ENCODE measurements at regions not wholly inside any gene's neighbourhood (a gene's known extent, or its start where the extent isn't known, plus 50 kb on each side); places are given as distances from the start of the nearest gene placed in this dataset.
"Not testable (repeated sequence)": the region's sequence is repeated elsewhere in the genome, so short reads cannot be mapped to it uniquely, and the experiment has no call there.

DNA sequence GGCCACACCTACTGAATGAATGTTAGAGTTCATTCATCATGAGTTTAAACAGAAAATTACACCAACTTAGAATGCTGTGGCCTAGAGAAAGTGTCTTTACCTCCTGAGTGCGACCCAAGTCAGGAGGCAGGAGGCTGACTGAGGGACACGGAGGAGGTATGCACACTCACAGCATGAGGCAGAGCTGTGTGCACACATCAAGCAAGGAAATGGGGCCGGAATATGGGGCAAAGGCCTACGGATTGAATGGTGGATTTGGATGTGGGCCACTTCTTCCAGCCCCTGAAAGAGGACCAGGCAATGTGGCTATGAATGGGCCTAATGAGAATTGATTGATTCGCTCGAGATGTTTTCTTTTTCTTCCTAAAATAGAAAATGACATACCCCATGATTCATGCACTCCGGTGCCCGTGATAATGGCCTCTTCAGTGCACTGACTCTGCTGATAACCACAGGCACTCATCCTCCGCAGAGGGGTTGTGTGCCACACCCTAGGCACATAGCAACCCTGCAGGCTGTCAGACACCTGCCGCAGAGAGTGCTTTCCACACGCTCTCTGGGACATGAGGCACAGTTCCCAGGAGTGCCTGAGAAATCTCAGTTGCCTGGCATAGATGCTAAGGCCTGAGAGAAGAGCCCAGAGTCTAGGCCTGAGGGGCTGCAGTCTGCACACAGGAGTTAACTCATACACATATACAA is 155.5 kb downstream of the GLUL start:
- DNase-seq (ENCODE audit: low read depth, low spot score): no peak
- H3K27ac ChIP-seq: no peak overlapping the region

GRCh38 chr1:182235604-182235951 is 156.0 kb downstream of the GLUL start:
- H3K27ac ChIP-seq: no peak overlapping the region
- DNase-seq (ENCODE audit: low read depth, low spot score): no peak

DNA sequence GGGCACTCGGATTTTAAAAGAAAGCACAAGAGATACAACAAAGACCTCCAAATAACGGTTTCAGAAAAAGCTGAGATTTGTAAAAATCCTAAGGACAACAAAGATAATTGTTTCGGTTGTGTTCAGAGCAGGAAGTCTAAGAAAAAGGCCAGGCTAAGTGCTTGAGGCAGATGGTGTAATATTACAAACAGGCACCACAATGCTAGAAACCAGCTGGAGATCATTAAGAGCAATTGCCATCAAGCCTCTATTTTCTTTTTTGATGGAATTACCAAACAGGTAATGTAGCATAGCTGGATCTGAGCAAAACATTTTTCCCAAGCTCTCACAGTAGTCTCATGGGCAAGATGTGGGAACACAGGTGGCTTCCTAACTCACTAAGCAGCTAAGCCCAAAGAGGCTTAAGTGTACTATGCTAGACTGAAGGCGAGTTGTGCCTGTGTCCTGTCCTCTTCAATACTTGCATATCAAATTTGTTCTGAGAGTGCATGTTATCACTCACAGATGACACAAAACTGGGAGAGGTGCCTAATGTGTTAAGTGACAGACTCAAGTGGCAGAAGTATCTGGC is 161.6 kb downstream of the GLUL start:
- DNase-seq (ENCODE audit: low read depth, low spot score): no peak

GRCh38 chr1:182229451-182229850 is 162.1 kb downstream of the GLUL start:
- no peak overlapping the region for H3K27ac ChIP-seq

More for the DNA sequence above, 161.6 kb downstream of the GLUL start:
- H3K27ac ChIP-seq: no peak overlapping the region

GRCh38 chr1:182227864-182228547 is 163.6 kb downstream of the GLUL start:
- no peak overlapping the region for H3K27ac ChIP-seq
- no peak for DNase-seq (ENCODE audit: low read depth, low spot score)

More at GRCh38 chr1:182229451-182229850, 162.1 kb downstream of the GLUL start:
- DNase-seq (ENCODE audit: low read depth, low spot score): no peak

GRCh38 chr1:182226618-182227017 is 165.0 kb downstream of the GLUL start:
- DNase-seq (ENCODE audit: low read depth, low spot score): no peak
- H3K27ac ChIP-seq: no peak overlapping the region

GRCh38 chr1:182225755-182226154 is 164.2 kb upstream of the ZNF648 start:
- not testable (repeated sequence) for DNase-seq (ENCODE audit: low read depth, low spot score); H3K27ac ChIP-seq

DNA sequence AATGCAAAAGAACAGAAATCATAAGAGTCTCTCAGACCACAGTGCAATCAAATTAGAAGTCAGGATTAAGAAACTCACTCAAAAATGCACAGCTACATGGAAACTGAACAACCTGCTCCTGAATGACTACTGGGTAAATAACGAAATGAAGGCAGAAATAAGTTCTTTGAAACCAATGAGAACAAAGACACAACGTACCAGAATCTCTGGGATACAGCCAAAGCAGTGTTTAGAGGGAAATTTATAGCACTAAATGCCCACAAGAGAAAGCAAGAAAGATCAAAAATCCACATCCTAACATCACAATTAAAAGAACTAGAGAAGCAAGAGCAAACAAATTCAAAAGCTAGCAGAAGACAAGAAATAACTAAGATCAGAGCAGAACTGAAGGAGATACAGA is 160.5 kb upstream of the ZNF648 start:
- not testable (repeated sequence) for DNase-seq (ENCODE audit: low read depth, low spot score)

DNA sequence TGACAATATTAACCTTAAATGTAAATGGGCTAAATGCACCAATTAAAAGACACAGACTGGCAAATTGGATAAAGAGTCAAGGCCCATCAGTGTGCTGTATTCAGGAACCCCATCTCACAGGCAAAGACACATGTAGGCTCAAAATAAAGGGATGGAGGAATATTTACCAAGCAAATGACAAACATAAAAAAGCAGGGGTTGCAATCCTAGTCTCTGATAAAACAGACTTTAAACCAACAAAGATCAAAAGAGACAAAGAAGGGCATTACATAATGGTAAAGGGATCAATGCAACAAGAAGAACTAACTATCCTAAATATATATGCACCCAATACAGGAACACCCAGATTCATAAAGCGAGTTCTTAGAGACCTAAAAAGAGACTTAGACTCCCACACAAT is 159.9 kb upstream of the ZNF648 start:
- DNase-seq (ENCODE audit: low read depth, low spot score); H3K27ac ChIP-seq: not testable (repeated sequence)

More for the DNA sequence above, 160.5 kb upstream of the ZNF648 start:
- H3K27ac ChIP-seq: not testable (repeated sequence)

- peak overlapping the region; percentile 82 for H3K27ac ChIP-seq
- peak; percentile 54 for DNase-seq (ENCODE audit: low read depth, low spot score)
These were observed 156.5 kb upstream of the ZNF648 start for GRCh38 chr1:182217967-182218366.

DNA sequence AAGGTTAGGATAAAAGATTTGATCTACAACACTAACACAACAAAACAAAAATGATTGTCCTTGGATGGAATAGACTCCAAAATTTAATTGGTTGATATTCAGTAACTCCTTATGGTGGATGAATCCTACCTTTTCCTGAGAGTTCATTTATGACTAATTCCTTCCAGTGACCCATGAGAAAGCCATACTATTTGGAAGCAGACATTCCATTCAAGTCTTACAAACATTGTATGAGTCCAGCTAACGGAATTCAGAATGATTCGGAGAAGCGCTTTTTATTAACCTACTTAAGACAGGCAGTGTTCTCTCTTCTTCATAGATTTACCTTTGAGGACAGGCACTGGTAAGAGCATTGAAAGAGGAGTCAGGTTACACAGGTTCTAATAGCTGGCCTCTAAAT is 155.6 kb upstream of the ZNF648 start:
- peak overlapping the region; percentile 82 for H3K27ac ChIP-seq
- no peak for DNase-seq (ENCODE audit: low read depth, low spot score)

DNA sequence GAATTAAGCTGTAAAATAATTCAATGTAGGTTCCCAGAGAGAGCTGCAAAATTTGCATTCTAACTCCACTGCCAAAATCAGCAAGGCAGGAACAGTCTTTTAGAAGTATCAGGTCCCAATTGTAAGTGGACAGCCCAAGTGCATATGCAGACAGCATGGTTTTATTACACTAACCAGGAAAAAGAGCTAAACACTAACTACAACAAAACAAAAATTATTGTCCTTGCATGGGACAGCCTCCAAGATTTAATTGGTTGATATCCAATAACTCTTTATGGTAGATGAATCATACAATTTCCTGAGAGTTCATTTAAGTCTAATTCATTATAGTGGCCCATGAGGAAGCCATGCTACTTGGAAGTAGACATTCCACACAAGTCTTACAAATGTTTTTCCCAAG is 154.3 kb upstream of the ZNF648 start:
- DNase-seq (ENCODE audit: low read depth, low spot score): no peak

GRCh38 chr1:182213163-182213562 is 151.7 kb upstream of the ZNF648 start:
- H3K27ac ChIP-seq: no peak overlapping the region
- no peak for DNase-seq (ENCODE audit: low read depth, low spot score)

More for the DNA sequence above, 154.3 kb upstream of the ZNF648 start:
- H3K27ac ChIP-seq: peak overlapping the region; percentile 82

GRCh38 chr1:182211386-182211785 is 149.9 kb upstream of the ZNF648 start:
- DNase-seq (ENCODE audit: low read depth, low spot score): no peak
- no peak overlapping the region for H3K27ac ChIP-seq

DNA sequence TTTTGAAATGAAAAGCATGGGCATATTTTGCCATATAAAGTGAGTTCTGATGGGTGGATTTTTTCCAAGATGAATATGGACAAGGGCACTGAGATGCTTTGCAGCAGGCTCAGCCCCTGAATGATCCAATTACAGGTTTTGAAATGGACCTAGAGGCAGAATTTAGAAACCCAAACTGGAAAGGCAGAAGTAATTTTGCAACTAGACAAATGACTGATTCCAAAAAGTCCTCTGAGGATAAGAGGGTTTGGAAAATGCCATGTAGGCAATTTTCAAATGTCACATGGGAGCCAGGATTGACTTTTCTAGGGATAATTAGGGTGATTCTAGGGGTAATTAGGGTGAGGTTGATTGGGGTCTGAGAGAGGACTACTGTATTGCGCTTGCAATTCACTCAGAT is 148.9 kb upstream of the ZNF648 start:
- DNase-seq (ENCODE audit: low read depth, low spot score): no peak

GRCh38 chr1:182207300-182207699 is 145.8 kb upstream of the ZNF648 start:
- H3K27ac ChIP-seq: no peak overlapping the region
- no peak for DNase-seq (ENCODE audit: low read depth, low spot score)

More for the DNA sequence above, 148.9 kb upstream of the ZNF648 start:
- H3K27ac ChIP-seq: no peak overlapping the region

GRCh38 chr1:182206626-182207239 is 145.2 kb upstream of the ZNF648 start:
- no peak for DNase-seq (ENCODE audit: low read depth, low spot score)
- H3K27ac ChIP-seq: no peak overlapping the region

DNA sequence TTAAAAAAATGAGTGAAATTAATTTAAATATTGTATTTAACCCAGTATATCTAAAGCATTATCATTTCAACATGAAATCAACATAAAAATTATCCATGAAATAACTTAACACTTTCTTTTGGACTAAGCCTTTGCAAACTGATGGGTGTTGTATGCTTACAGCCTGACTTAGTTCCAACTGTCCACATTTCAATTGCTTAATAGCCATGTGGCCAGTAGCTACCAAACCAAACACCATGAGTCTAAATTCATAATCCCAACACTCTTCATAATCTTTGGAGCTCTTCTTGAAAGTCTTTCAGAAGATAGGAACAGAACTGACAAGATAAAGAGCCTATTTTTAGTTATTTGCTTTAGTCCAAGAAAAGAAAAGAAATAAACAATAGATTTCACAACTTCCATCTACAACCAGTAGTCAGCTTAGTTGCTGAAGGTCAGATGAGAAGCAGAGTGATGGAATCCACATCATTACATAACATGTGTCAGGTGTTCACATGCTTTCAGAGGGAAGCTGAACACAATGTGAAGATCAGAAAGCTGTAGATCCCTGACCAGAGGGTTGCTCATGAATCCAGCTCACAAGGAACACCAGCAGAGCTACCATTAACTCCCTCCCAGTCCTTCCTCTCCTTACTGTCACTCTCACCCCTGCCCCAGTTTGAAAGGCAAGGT is 144.0 kb upstream of the ZNF648 start:
- H3K27ac ChIP-seq: no peak overlapping the region
- no peak for DNase-seq (ENCODE audit: low read depth, low spot score)

- no peak for DNase-seq (ENCODE audit: low read depth, low spot score)
- no peak overlapping the region for H3K27ac ChIP-seq
These were observed 141.8 kb upstream of the ZNF648 start for GRCh38 chr1:182203191-182203875.

GRCh38 chr1:182201490-182201889 is 140.0 kb upstream of the ZNF648 start:
- not testable (repeated sequence) for H3K27ac ChIP-seq; DNase-seq (ENCODE audit: low read depth, low spot score)

Measured in epithelial cell of prostate (primary cell).